A204.1 (cell line): ENCODE measurements at regions not wholly inside any gene's neighbourhood (a gene's known extent, or its start where the extent isn't known, plus 50 kb on each side); places are given as distances from the start of the nearest gene placed in this dataset.
"Not testable (repeated sequence)": the region's sequence is repeated elsewhere in the genome, so short reads cannot be mapped to it uniquely, and the experiment has no call there.

Experiments
- FAIRE-seq: peaks from 2 replicates; lab custom pipeline; 2012; peaks lifted over from hg19 to GRCh38; lab: Jason Lieb, UNC

DNA sequence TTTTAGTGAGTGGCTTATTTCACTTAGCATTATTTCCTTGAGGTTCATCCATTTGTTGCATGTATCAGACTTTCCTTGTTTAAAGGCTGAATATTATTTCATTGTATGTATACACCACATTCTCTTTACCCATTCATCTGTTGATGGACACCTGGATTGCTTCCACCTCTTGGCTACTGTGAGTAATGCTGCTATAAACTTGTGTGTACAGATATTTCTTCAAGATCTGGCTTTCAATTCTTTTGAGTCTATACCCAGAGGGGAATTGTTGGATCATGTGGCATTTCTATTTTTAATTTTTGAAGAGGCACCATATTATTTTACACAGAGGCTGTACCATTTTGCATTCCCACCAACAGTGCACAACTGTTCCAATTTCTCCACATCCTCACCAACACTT lies 313.5 kb downstream of the RPLP1 start:
- no peak for FAIRE-seq

DNA sequence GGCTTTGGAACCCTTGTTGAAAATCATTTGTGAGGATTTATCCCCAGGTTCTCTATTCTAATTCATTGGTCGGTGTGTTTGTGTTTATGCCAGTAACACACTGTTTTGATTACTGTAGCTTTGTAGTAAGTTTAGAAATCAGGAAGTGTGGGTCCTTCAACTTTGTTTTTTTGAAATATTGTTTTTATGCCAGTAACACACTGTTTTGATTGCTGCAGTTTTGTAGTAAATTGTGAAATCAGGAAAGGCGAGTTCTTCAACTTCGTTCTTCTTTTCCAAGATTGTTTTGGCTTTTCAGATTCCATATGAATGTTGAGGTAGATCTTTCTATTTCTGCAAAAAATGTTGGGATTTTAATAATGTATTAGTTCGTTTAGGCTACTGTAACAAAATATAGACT lies 314.6 kb downstream of the RPLP1 start:
- no peak for FAIRE-seq

GRCh38 chr15:69769336-69769735 lies 316.7 kb downstream of the RPLP1 start:
- FAIRE-seq: not testable (repeated sequence)

- FAIRE-seq: not testable (repeated sequence)
These were observed 321.6 kb downstream of the RPLP1 start for GRCh38 chr15:69774258-69774657.

GRCh38 chr15:69774711-69775110 lies 322.1 kb downstream of the RPLP1 start:
- FAIRE-seq: not testable (repeated sequence)

DNA sequence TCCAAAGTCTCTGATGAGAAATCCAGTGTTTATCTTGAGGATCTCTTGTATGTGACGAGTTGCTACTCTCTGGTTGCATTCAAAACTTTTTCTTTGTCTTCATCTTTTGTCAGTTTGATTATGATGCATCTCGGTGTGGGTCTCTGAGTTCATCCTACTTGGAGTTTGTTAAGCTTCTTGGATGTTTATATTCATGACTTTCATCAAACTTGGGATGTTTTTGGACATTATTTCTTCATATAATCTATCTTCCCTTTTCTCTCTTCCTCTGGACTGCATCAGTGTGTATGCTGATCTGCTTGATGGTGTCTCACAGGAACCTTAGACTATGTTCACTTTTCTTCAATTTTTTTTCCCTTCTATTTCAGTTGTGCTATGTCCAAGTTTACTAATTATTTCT lies 320.4 kb downstream of the TLE3 start:
- no peak for FAIRE-seq

- no peak for FAIRE-seq
These were observed 317.3 kb downstream of the TLE3 start for GRCh38 chr15:69780374-69780773.

GRCh38 chr15:69780981-69781380 lies 316.7 kb downstream of the TLE3 start:
- FAIRE-seq: no peak

DNA sequence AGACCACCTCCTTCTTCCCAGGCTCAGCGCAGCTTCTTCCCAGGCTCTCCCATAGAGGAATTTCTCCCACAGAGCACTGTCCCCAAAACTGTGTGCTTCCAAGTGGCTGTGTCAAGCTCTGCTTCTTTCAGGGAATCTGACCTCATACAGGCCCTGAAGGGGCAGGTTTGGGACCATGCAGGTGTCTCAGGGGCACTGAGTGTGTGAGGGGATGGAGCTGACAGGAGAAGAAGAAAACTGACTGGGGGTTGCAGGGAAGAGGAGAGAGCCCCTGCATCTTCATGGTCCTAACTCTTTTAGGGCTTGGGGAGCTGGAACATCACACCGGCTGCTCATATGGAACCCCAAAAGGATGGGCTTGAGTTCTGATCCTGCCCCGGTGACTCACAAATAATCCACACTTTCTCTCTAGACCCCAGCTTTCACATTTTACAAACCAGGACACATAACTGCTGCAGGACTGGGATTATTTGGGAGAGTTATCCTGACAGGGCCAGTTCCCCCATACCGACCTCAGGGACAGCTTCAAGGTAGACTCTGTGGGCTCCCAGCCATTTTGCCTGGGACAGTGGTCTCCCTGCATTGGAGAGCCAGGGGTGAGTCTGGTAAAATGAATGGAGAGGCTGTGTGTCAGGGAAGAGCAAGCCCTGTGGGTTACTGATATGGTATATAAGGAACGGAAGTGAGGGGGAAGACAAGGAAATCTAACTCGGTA lies 316.1 kb downstream of the TLE3 start:
- no peak for FAIRE-seq

- no peak for FAIRE-seq
These were observed 315.5 kb downstream of the TLE3 start for GRCh38 chr15:69782139-69782658.

DNA sequence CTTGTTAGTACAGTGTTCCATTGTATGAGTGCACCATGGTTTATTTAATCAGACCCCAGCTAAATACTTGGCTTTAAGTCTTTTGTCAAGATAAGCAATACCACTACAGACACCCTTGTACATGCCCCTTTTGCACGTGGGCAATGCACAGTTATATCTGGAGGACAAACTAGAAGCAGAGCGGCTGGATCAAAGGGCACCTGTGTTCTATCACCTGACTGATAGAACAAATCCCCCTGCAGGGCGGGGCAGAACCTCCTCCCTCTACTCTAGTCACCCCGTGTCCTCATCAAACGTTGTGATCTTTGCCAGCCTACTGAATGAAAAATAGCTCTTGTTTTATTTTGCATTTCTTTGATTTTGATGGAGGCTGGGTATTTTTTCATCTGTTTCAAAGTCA lies 314.9 kb downstream of the TLE3 start:
- no peak for FAIRE-seq

GRCh38 chr15:69783211-69783610 lies 314.5 kb downstream of the TLE3 start:
- FAIRE-seq: no peak

GRCh38 chr15:69784798-69785566 lies 312.7 kb downstream of the TLE3 start:
- no peak for FAIRE-seq

DNA sequence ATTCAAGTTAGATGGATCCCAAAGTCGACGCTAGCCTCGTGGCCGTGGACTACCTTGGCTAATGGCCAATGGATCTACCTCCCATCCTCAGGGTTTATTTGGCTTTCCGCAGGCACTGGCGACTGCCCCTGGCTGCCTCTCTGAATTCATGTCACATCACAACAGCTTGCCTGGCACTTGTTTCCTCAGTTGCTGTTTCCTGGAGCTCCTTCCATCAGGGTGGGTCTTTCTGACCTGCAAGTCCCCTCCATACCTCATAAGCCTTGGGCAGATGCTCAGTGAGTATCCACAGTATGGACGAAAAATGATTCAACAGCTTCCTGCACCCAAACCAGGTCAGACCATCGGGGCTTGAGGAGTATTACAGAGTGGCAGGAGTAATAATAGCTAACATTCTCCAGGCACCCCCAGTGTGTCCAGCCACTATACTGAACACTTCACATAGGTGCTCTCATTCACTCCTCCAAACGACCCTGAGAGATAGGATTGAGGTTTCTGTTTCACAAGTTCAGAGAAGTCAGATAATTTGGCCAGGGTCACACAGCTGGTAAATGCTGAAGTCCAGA lies 311.5 kb downstream of the TLE3 start:
- FAIRE-seq: no peak

- FAIRE-seq: no peak
These were observed 309.9 kb downstream of the TLE3 start for GRCh38 chr15:69787791-69788190.

DNA sequence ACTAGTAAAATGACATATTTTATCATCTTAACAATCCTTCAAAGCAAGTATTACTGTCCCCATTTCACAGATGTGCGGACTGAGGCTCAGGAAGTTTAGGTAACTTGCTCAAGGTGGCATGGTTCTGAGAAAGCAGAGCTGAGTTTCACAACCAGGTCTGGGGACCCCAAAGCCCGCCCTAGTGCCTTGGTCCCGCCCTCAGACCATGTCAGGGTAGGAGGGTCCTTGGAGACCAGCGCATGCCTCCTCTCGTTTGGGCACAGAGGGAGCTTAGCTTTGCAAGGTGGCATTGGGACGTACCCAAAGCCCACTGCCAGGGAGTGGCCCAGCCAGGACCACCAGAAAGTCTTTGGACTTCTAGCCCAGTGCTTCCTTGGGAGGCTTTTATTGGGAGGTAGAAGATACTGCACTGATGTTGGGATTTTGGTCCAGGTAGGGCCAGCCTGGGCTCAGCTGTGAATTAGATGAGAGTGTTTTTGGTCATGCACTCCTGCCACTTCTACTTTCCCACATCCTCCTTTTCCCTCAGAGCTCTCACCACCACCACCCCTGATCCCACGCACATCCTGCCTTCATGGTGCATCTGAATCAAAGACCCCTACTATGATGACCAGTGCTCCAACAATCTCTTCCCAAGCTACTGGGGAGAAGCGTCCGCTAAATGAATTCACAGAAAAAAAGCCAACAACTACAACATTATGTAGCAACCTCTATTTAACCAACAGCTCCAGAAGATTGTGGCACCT lies 307.9 kb downstream of the TLE3 start:
- no peak for FAIRE-seq

- FAIRE-seq: no peak
These were observed 307.1 kb downstream of the TLE3 start for GRCh38 chr15:69790632-69791031.

- no peak for FAIRE-seq
These were observed 304.9 kb downstream of the TLE3 start for GRCh38 chr15:69792823-69793222.

DNA sequence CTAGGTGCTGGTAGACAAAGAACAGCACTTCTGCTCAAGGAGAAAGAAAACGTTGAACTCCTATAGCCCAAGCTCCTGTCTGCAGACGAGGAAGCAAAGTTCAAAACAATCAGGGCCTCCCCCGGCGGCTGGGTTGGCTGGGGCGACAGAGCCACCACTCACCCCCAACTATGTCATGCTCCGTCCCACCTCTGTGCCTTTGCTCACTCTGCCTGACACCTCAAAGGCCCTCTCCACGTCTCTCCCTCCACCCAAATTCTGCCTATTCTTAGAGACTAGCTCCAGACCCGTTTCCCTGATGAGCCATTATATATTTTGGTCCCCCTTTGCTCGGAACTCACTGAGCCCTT lies 304.3 kb downstream of the TLE3 start:
- FAIRE-seq: no peak

- no peak for FAIRE-seq
These were observed 303.8 kb downstream of the TLE3 start for GRCh38 chr15:69793781-69794451.

DNA sequence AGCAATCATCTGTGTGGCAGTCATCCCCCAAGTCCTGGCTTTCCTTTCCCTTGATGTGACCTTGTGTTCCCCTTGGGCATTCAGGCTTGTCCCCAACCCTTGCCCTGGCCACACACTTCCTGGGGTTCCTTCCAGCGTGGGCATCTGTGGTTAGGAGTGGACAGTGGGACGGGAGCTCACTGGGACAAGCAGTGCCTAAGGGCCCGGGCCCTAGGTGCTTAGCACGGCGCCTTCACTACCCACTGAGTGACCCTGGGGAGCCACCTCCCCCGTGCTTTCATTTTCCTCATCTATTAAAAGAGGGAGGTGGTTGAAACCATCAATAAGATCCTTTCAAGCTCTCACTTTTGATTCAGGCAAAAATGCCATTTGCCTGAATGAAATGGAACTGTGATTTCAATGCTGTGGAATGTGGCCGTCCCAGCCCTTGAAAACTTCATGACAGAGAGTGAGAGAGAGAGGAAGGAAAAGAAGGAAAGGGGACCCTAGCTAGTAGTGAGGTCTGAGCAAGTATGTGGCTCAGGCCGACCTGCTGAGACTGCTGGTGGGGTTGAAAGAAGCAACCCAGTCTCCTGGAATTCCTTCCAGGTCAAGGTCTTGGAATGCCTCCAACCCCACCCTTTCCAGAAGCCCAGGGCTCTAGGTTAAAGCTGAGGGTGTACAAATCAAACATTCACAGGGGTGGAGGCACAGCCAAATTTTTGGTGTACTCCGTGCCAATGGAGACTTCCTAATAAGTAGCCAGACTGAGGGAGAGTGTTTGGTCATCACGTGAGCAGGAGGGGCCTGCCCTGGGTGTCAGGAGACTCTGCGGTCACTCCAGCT lies 302.9 kb downstream of the TLE3 start:
- FAIRE-seq: no peak
